ENCODE measurements at regions not wholly inside any gene's neighbourhood (a gene's known extent, or its start where the extent isn't known, plus 50 kb on each side); places are given as distances from the start of the nearest gene placed in this dataset.

- no peak for DNase-seq (ENCODE audit: low spot score)
These were observed 587.1 kb downstream of the LMO4 start for GRCh38 chr1:87915771-87916170.

GRCh38 chr1:87916965-87917364 is 588.3 kb downstream of the LMO4 start:
- DNase-seq (ENCODE audit: low spot score) = no peak

GRCh38 chr1:87918398-87918797 is 589.7 kb downstream of the LMO4 start:
- DNase-seq (ENCODE audit: low spot score) = no peak

- no peak for DNase-seq (ENCODE audit: low spot score)
These were observed 594.2 kb downstream of the LMO4 start for GRCh38 chr1:87922885-87923284.

- DNase-seq (ENCODE audit: low spot score) = no peak
These were observed 597.6 kb downstream of the LMO4 start for GRCh38 chr1:87926131-87926830.

- no peak for DNase-seq (ENCODE audit: low spot score)
These were observed 598.2 kb downstream of the LMO4 start for GRCh38 chr1:87926921-87927320.

GRCh38 chr1:87927391-87928280 is 599.0 kb downstream of the LMO4 start:
- DNase-seq (ENCODE audit: low spot score) = peak; percentile 24

- DNase-seq (ENCODE audit: low spot score) = no peak
These were observed 599.9 kb downstream of the LMO4 start for GRCh38 chr1:87928623-87929022.

GRCh38 chr1:87929906-87930305 is 601.2 kb downstream of the LMO4 start:
- no peak for DNase-seq (ENCODE audit: low spot score)

GRCh38 chr1:87930796-87931195 is 602.1 kb downstream of the LMO4 start:
- DNase-seq (ENCODE audit: low spot score) = no peak

- no peak for DNase-seq (ENCODE audit: low spot score)
These were observed 604.5 kb downstream of the LMO4 start for GRCh38 chr1:87933171-87933570.

- no peak for DNase-seq (ENCODE audit: low spot score)
These were observed 606.5 kb downstream of the LMO4 start for GRCh38 chr1:87935130-87935529.

GRCh38 chr1:87937831-87938395 is 609.2 kb downstream of the LMO4 start:
- DNase-seq (ENCODE audit: low spot score) = peak; percentile 55

- no peak for DNase-seq (ENCODE audit: low spot score)
These were observed 610.0 kb downstream of the LMO4 start for GRCh38 chr1:87938631-87939030.

- no peak for DNase-seq (ENCODE audit: low spot score)
These were observed 610.8 kb downstream of the LMO4 start for GRCh38 chr1:87939444-87939843.

- DNase-seq (ENCODE audit: low spot score) = no peak
These were observed 611.7 kb downstream of the LMO4 start for GRCh38 chr1:87940421-87940820.

GRCh38 chr1:87941337-87941946 is 612.8 kb downstream of the LMO4 start:
- DNase-seq (ENCODE audit: low spot score) = no peak

- no peak for DNase-seq (ENCODE audit: low spot score)
These were observed 613.5 kb downstream of the LMO4 start for GRCh38 chr1:87942165-87942564.

GRCh38 chr1:87949711-87950110 is 621.0 kb downstream of the LMO4 start:
- no peak for DNase-seq (ENCODE audit: low spot score)

GRCh38 chr1:87950369-87950768 is 621.7 kb downstream of the LMO4 start:
- no peak for DNase-seq (ENCODE audit: low spot score)

- DNase-seq (ENCODE audit: low spot score) = no peak
These were observed 622.7 kb downstream of the LMO4 start for GRCh38 chr1:87951409-87951808.

GRCh38 chr1:87951852-87952251 is 623.2 kb downstream of the LMO4 start:
- no peak for DNase-seq (ENCODE audit: low spot score)

Measured in SK-N-DZ (cell line).